Fibroblast of villous mesenchyme (primary cell): ENCODE measurements at regions not wholly inside any gene's neighbourhood (a gene's known extent, or its start where the extent isn't known, plus 50 kb on each side); places are given as distances from the start of the nearest gene placed in this dataset.

Experiments used
- DNase-seq: peaks from one replicate; pipeline ENCODE4 v3.0.0-alpha.2; 2010; ENCODE audit warnings: low read depth
- H3K4me3 ChIP-seq: 2 replicates; pipeline ENCODE4 v1.5.1; 2011; ENCODE audit warnings: low read depth, mild to moderate bottlenecking, low read length
- TF ChIP-seq, protein P1 (sequence below): IDR thresholded peaks from 2 replicates; pipeline ENCODE4 v1.5.1; 2012; ENCODE audit warnings: low read depth, mild to moderate bottlenecking, low read length; ENCODE audit not compliant: insufficient read depth

DNA sequence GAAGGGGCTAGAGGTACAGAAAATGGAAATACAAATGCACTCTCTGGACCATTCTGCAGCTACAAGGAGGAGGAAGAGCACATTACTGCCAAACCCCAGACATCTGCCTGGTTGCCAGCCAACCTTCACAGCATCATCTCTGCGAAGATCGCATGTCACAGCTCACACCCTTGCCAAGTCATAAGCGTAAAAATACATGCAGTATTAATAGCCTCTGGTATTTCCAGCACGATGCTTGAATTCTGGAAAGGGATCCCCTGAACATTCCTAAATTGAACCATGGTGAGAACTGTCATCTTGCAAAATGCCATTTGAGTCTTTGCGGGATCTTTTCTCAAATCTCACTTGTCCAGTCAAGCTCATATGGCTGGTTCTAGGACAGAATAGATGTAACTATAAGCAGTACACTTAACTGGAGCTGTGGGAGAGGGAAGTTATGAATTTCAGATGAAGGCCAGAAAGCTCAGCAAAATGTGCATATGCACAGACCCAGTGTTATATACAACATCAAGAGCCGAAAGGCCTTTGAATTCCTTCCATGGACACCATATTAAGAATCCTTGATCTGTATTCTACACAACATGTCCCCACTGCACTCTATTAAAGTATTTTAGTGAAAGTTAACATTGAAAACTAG, 211.6 kb downstream of the DUSP6 start:
- DNase-seq, result peak; percentile 74
- H3K4me3 ChIP-seq, result no peak overlapping the region
- TF ChIP-seq, protein P1, sequence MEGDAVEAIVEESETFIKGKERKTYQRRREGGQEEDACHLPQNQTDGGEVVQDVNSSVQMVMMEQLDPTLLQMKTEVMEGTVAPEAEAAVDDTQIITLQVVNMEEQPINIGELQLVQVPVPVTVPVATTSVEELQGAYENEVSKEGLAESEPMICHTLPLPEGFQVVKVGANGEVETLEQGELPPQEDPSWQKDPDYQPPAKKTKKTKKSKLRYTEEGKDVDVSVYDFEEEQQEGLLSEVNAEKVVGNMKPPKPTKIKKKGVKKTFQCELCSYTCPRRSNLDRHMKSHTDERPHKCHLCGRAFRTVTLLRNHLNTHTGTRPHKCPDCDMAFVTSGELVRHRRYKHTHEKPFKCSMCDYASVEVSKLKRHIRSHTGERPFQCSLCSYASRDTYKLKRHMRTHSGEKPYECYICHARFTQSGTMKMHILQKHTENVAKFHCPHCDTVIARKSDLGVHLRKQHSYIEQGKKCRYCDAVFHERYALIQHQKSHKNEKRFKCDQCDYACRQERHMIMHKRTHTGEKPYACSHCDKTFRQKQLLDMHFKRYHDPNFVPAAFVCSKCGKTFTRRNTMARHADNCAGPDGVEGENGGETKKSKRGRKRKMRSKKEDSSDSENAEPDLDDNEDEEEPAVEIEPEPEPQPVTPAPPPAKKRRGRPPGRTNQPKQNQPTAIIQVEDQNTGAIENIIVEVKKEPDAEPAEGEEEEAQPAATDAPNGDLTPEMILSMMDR, result no peak

DNA sequence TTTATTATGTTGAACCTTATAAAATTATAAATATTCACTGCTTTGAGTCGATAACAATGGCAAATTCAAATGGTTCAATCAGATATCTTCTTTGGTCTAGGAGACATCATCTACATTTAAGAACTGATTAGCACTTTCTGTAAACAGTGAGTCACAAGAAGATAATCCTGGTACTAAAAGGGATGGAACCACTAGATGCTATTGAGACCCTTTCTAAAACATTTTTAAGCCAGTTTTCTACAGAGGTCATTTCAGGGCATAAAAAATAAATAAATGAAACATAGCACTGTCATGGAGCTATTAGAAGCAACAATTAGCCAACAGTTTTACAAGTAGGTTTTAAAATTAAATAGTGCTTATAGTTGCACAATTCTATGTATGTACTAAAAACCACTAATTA, 212.2 kb downstream of the DUSP6 start:
- peak; percentile 86 for DNase-seq
- TF ChIP-seq, protein P1, result no peak
- no peak overlapping the region for H3K4me3 ChIP-seq

DNA sequence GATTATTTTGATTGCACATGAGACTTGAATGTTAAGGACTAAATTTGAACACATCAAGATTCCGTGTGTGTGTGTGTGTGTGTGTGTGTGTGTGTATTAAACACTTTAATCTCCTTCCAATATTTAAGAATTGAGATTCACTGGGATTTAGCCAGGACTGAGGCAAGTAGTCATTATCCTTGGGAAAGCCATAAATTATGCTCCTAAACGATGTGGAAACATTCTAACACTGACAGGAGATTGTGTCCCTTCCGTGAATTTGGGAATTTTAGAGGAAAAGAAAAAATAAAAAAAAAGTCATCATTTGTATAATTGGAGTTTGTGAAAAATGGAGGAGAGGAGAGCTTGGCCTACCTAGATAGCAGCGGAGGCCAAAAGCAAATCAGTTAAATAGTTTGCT, 212.9 kb downstream of the DUSP6 start:
- TF ChIP-seq, protein P1, result no peak
- no peak for DNase-seq
- H3K4me3 ChIP-seq, result no peak overlapping the region

DNA sequence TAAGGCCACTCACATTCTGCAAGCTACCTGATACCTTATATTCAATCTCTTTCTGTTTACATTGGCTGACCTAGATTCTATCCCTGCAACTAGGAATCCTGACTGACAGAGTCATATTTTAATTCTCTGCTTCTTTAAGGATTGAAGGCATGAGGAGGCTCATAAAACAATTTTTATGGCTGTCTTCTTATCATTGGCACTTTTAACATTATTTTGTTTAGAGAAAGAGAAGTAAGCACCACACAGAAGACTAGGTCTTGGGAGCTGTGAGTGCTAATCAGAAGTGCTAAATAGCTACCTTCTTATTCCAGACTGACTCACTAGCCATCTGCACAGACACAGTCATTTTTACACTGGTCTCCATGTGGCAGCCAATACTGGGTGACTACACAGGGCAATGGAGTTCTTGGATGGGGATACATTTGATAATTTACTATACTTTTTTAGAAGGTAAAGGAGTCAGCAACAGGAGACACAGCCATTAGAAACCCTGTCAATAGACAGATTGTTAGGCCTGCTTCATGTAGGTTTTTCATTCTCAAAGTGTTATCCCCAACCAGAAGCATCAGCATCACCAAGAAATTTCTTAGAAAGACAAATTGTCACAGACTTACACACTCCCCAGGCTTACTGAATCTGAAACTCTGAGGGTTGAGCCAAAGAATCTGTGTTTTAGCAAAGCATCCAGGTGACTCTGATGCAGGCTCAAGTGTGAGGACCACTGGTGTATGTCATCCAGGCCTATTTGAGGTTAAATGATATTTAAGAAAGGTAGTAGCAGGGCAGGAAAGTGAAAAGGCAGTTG, 214.1 kb downstream of the DUSP6 start:
- TF ChIP-seq, protein P1, result no peak
- no peak overlapping the region for H3K4me3 ChIP-seq
- DNase-seq, result peak; percentile 67

DNA sequence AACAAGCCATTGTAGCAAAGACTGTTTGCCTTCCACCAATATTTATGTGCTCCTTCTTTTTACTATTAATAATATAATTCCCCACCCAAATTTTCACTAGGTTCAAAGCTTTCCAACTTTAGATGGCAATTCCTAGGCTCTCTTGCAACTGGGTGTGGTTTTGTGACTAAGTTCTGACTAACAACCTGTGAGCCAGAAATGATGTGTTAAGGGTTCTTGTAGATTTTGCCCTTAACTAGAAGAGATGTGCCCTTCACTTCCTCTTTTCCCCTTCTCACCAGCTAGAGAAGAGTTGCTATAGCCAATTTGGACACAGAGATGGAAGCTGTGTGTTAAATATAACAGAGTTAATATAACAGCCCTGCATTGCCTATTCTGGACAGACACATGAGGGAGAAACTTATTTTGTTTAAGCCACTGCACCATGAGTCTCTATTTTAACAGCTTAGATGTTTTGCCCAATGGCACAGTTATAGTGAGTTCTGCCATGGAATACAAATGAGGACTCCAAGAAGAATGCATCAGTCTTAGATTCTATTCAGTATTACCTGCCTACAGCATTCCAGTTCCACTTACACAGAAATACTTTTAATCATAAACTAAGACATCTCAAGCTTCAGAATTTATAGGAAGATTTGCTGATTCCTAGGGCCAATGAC, 216.2 kb downstream of the DUSP6 start:
- no peak overlapping the region for H3K4me3 ChIP-seq
- TF ChIP-seq, protein P1, result no peak
- DNase-seq, result no peak

DNA sequence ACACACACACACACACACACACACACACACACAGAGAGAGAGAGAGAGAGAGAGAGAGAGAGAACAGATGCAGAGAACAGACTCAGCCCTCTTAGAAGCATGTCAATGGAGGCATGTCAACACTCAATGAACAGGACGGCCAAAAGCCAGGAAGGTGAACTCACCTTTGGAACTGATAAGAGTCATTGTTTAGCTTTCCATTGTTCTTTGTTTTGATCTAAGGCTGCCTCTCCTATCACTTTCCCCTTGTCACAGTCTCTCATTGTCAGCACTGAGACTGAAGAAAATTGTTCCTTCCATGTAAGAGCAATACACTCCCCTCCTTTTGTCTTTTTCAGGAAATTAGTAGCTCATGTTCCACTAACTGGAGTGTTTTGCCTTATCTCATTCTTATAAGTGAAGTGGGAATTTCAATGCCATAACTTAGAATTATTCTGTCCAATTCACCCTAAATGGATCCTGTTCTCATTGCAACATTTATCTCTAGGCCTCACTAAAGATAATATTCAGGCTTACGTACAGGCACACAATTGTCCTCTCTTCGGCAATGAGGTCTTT, 218.0 kb downstream of the DUSP6 start:
- no peak overlapping the region for H3K4me3 ChIP-seq
- no peak for DNase-seq
- TF ChIP-seq, protein P1, result no peak
